ENCODE measurements at regions not wholly inside any gene's neighbourhood (a gene's known extent, or its start where the extent isn't known, plus 50 kb on each side); places are given as distances from the start of the nearest gene placed in this dataset.

- DNase-seq (no peak), ATAC-seq (ENCODE audit: low read depth) (no peak)
- no peak overlapping the region for H3K27ac Mint-ChIP-seq
- 97% methylated on average over 5 of the region's 6 CpGs for WGBS (ENCODE audit: insufficient coverage)
- Histone ChIP-seq H3K9ac (ENCODE audit: low read length) (no peak overlapping the region), H3K4me3 (ENCODE audit: control extremely low read depth in 1 of 5, extremely low read depth in 1 of 5, insufficient read depth in 1 of 5, low read depth in 2 of 5, low read length in 4 of 5) (no peak overlapping the region), H3K4me2 (replicated peaks; ENCODE audit: low read depth, low read length, poor library complexity, severe bottlenecking) (no peak overlapping the region), H2AFZ (ENCODE audit: insufficient read depth, low read depth, low read length, poor library complexity, severe bottlenecking) (no peak overlapping the region), H3K27me3 (replicated peaks in 1 of 4; ENCODE audit: control extremely low read depth in 1 of 4, control insufficient read depth in 3 of 4, insufficient read depth in 4 of 4, low read length in 3 of 4) (no peaks in the 10 kb centered on the region), H3K27ac (ENCODE audit: low read length in 2 of 2) (no peak overlapping the region), H3K36me3 (replicated peaks in 1 of 2; ENCODE audit: control extremely low read depth in 1 of 2, control insufficient read depth in 1 of 2, extremely low read depth in 1 of 2, insufficient read depth in 2 of 2, low read length in 1 of 2) (no peaks in the 10 kb centered on the region), H3K79me2 (ENCODE audit: control insufficient read depth, insufficient read depth, low read length) (no peaks in the 10 kb centered on the region), H4K20me1 (ENCODE audit: control insufficient read depth, insufficient read depth, low read length, poor library complexity, severe bottlenecking) (no peaks in the 10 kb centered on the region), H3K9me3 (ENCODE audit: control extremely low read depth in 1 of 3, control insufficient read depth in 2 of 3, insufficient read depth in 1 of 3, low read length in 2 of 3) (no peaks in the 10 kb centered on the region), H3K4me1 (ENCODE audit: control insufficient read depth in 2 of 2, insufficient read depth in 2 of 2, low read length in 2 of 2) (no peaks in the 10 kb centered on the region)
- no peaks in the 10 kb centered on the region for H3K9me3 Mint-ChIP-seq (ENCODE audit: insufficient read depth)
- ChIA-PET POLR2A (no interaction called here), CTCF (no interaction called here)
- intact Hi-C loops (cut with micrococcal nuclease): no loop called here
- no peaks in the 10 kb centered on the region for H3K27me3 Mint-ChIP-seq
- H3K4me3 Mint-ChIP-seq: no peak overlapping the region
- TF ChIP-seq CTCF (IDR thresholded peaks at IDR 0.05): no peak
- no peak for TF ChIP-seq EZH2 (IDR thresholded peaks at IDR 0.05; ENCODE audit: borderline replicate concordance, insufficient read depth, low read depth, low read length, poor library complexity, severe bottlenecking)
- no peaks in the 10 kb centered on the region for H3K4me1 Mint-ChIP-seq
These were observed 307.6 kb upstream of the ZNF521 start for GRCh38 chr18:25659541-25659940.

GRCh38 chr18:25658476-25658875, 306.5 kb upstream of the ZNF521 start:
- Histone ChIP-seq H3K4me2 (replicated peaks; ENCODE audit: low read depth, low read length, poor library complexity, severe bottlenecking) (no peak overlapping the region), H3K9ac (ENCODE audit: low read length) (no peak overlapping the region), H3K27me3 (replicated peaks in 1 of 4; ENCODE audit: control extremely low read depth in 1 of 4, control insufficient read depth in 3 of 4, insufficient read depth in 4 of 4, low read length in 3 of 4) (no peaks in the 10 kb centered on the region), H3K27ac (ENCODE audit: low read length in 2 of 2) (no peak overlapping the region), H2AFZ (ENCODE audit: insufficient read depth, low read depth, low read length, poor library complexity, severe bottlenecking) (no peak overlapping the region), H3K36me3 (replicated peaks in 1 of 2; ENCODE audit: control extremely low read depth in 1 of 2, control insufficient read depth in 1 of 2, extremely low read depth in 1 of 2, insufficient read depth in 2 of 2, low read length in 1 of 2) (no peaks in the 10 kb centered on the region), H3K4me1 (ENCODE audit: control insufficient read depth in 2 of 2, insufficient read depth in 2 of 2, low read length in 2 of 2) (no peaks in the 10 kb centered on the region), H4K20me1 (ENCODE audit: control insufficient read depth, insufficient read depth, low read length, poor library complexity, severe bottlenecking) (no peaks in the 10 kb centered on the region), H3K4me3 (ENCODE audit: control extremely low read depth in 1 of 5, extremely low read depth in 1 of 5, insufficient read depth in 1 of 5, low read depth in 2 of 5, low read length in 4 of 5) (no peak overlapping the region), H3K79me2 (ENCODE audit: control insufficient read depth, insufficient read depth, low read length) (no peaks in the 10 kb centered on the region), H3K9me3 (ENCODE audit: control extremely low read depth in 1 of 3, control insufficient read depth in 2 of 3, insufficient read depth in 1 of 3, low read length in 2 of 3) (no peaks in the 10 kb centered on the region)
- CTCF ChIA-PET: interaction anchor here (0.8 kb wide), 1 partner anchor 1061 kb away, joined by 3 read pairs; no protein-coding TSS in a partner anchor
- ATAC-seq (ENCODE audit: low read depth): no peak
- TF ChIP-seq EZH2 (IDR thresholded peaks at IDR 0.05; ENCODE audit: borderline replicate concordance, insufficient read depth, low read depth, low read length, poor library complexity, severe bottlenecking) (no peak), CTCF (IDR thresholded peaks at IDR 0.05) (no peak)
- Mint-ChIP-seq H3K9me3 (ENCODE audit: insufficient read depth) (no peaks in the 10 kb centered on the region), H3K4me1 (no peaks in the 10 kb centered on the region), H3K27me3 (no peaks in the 10 kb centered on the region), H3K27ac (no peak overlapping the region), H3K4me3 (no peak overlapping the region)
- POLR2A ChIA-PET: no interaction called here
- WGBS (ENCODE audit: insufficient coverage): no CpG with 5 or more reads among the region's 4 CpGs
- no peak for DNase-seq
- intact Hi-C loops (cut with micrococcal nuclease): no loop called here

All from B cell (primary cell).